ENCODE measurements at regions not wholly inside any gene's neighbourhood (a gene's known extent, or its start where the extent isn't known, plus 50 kb on each side); places are given as distances from the start of the nearest gene placed in this dataset.

DNA sequence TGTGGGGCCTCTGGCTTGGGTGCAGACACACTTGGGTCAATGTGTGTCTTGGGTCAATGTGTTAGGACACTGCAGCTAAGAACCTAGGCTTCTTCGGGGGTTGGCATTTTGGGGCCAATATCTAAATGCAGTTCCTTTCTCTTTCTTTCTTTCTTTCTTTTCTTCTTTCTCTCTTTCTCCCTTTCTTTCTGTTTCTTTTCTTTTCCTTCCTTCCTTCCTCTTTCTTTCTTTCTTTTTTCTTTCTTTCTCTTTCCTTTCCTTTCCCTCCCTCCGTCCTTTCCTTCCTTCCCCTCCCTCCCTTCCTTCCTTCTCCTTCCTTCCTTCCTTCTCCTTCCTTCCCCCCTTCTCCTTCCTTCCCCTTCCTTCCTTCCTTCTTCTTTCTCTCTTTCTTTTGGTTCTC is 57.7 kb upstream of the OSR1 start:
- no peak for DNase-seq

DNA sequence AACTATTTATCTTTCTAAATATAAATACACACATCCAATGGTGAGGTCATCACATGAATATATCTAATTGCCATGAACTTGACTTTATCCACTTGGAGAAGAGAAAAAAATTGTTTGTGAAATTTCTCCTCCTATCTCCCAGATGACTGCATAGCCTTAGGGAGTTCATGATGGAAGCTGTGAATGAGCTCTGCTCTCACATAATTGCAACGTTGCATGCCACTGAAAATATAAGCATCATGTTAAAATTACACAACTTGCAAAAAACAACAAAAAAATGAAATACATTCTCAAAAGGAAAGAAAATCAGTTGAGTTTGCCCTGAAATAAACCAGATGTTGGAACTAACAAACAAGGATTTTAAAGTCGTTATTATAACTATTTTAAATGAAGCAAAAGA is 50.6 kb upstream of the OSR1 start:
- no peak for DNase-seq

DNA sequence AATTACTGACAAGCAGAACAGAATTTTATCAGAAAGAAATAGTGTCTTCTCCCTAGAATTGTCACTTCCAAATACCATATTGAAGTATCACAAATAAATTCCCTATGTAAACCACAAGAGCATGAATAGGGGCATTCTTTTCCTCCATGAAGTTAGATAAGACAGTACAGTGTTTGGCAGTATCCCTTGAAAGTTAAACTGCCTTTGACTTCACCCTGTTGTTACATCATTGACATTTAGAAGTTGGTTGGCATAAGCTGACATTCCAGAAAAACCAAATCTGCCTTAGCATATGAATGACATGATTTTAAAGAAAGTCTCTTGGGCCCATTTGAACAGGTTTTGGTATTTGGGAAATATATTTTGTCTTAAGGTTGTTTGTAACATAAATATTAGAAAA is 50.2 kb upstream of the OSR1 start:
- no peak for DNase-seq
